IPS-NIHi11 (cell line): ENCODE measurements at regions not wholly inside any gene's neighbourhood (a gene's known extent, or its start where the extent isn't known, plus 50 kb on each side); places are given as distances from the start of the nearest gene placed in this dataset.
"Not testable (repeated sequence)": the region's sequence is repeated elsewhere in the genome, so short reads cannot be mapped to it uniquely, and the experiment has no call there.

Experiments
- DNase-seq: peaks from one replicate; pipeline ENCODE4 v3.0.0; 2012; ENCODE audit warnings: mixed read lengths, low spot score

- no peak for DNase-seq
Measured at GRCh38 chr10:36872702-36873393, 252.6 kb upstream of the ANKRD30A start.

GRCh38 chr10:36840788-36841187 lies 284.6 kb upstream of the ANKRD30A start:
- no peak for DNase-seq

GRCh38 chr10:36837416-36837815 lies 288.0 kb upstream of the ANKRD30A start:
- no peak for DNase-seq

GRCh38 chr10:36819781-36820180 lies 305.6 kb upstream of the ANKRD30A start:
- no peak for DNase-seq

- peak; percentile 18 for DNase-seq
Measured at GRCh38 chr10:36817898-36818297, 307.5 kb upstream of the ANKRD30A start.

- no peak for DNase-seq
Measured at GRCh38 chr10:36808625-36809362, 316.6 kb upstream of the ANKRD30A start.

GRCh38 chr10:36803229-36803628 lies 322.2 kb upstream of the ANKRD30A start:
- no peak for DNase-seq

- no peak for DNase-seq
Measured at GRCh38 chr10:36802490-36803153, 322.8 kb upstream of the ANKRD30A start.

- DNase-seq = no peak
Measured at GRCh38 chr10:36801660-36802059, 323.7 kb upstream of the ANKRD30A start.

- DNase-seq = no peak
Measured at GRCh38 chr10:36794981-36795380, 330.4 kb upstream of the ANKRD30A start.

GRCh38 chr10:36789974-36790373 lies 335.4 kb upstream of the ANKRD30A start:
- no peak for DNase-seq

GRCh38 chr10:36788152-36788551 lies 337.2 kb upstream of the ANKRD30A start:
- no peak for DNase-seq

GRCh38 chr10:36783400-36783799 lies 342.0 kb upstream of the ANKRD30A start:
- no peak for DNase-seq

GRCh38 chr10:36781570-36781969 lies 343.8 kb upstream of the ANKRD30A start:
- no peak for DNase-seq

GRCh38 chr10:36780158-36780557 lies 345.2 kb upstream of the ANKRD30A start:
- DNase-seq = no peak

GRCh38 chr10:36779238-36779846 lies 346.1 kb upstream of the ANKRD30A start:
- peak; percentile 57 for DNase-seq

GRCh38 chr10:36778651-36779050 lies 346.7 kb upstream of the ANKRD30A start:
- no peak for DNase-seq

- no peak for DNase-seq
Measured at GRCh38 chr10:36773652-36774051, 351.7 kb upstream of the ANKRD30A start.

- DNase-seq = no peak
Measured at GRCh38 chr10:36771725-36772124, 353.7 kb upstream of the ANKRD30A start.

GRCh38 chr10:36769741-36770140 lies 355.7 kb upstream of the ANKRD30A start:
- DNase-seq = not testable (repeated sequence)

- DNase-seq = no peak
Measured at GRCh38 chr10:36766940-36767339, 358.5 kb upstream of the ANKRD30A start.

GRCh38 chr10:36766415-36766810 lies 359.0 kb upstream of the ANKRD30A start:
- no peak for DNase-seq
